ENCODE measurements at regions not wholly inside any gene's neighbourhood (a gene's known extent, or its start where the extent isn't known, plus 50 kb on each side); places are given as distances from the start of the nearest gene placed in this dataset.

DNA sequence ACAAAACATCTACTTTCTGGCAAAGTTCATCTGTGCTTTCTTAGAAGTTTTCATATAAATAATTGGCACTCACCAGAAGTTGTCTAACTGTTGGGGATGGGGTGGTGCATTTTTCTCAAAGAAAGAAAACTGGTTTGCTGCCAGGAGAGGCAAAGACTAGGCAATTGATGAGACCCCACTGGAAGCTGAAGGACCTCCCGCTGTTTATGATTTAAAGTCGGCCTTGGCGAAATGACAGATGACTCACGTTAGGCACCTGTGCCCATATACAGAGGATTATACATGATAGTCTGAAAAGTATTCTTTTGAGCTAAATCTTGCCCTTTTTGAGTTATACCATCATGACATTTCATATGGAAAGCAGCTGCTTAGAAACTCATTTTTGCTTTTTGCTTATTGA, 193.0 kb upstream of the ZFHX3 start:
- TF ChIP-seq, protein P1, sequence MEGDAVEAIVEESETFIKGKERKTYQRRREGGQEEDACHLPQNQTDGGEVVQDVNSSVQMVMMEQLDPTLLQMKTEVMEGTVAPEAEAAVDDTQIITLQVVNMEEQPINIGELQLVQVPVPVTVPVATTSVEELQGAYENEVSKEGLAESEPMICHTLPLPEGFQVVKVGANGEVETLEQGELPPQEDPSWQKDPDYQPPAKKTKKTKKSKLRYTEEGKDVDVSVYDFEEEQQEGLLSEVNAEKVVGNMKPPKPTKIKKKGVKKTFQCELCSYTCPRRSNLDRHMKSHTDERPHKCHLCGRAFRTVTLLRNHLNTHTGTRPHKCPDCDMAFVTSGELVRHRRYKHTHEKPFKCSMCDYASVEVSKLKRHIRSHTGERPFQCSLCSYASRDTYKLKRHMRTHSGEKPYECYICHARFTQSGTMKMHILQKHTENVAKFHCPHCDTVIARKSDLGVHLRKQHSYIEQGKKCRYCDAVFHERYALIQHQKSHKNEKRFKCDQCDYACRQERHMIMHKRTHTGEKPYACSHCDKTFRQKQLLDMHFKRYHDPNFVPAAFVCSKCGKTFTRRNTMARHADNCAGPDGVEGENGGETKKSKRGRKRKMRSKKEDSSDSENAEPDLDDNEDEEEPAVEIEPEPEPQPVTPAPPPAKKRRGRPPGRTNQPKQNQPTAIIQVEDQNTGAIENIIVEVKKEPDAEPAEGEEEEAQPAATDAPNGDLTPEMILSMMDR (IDR thresholded peaks at IDR 0.05): no peak
- TF ChIP-seq POLR2AphosphoS5 (IDR thresholded peaks at IDR 0.05): no peak
- no peak for TF ChIP-seq POLR2A (IDR thresholded peaks at IDR 0.05)
